ENCODE measurements at regions not wholly inside any gene's neighbourhood (a gene's known extent, or its start where the extent isn't known, plus 50 kb on each side); places are given as distances from the start of the nearest gene placed in this dataset.

GRCh38 chr10:43781480-43782361, 133.0 kb upstream of the ZNF32 start:
- peak; percentile 40 for DNase-seq (ENCODE audit: low read depth)

- DNase-seq (ENCODE audit: low read depth): no peak
These were observed 129.9 kb upstream of the ZNF32 start for GRCh38 chr10:43778571-43778970.

DNA sequence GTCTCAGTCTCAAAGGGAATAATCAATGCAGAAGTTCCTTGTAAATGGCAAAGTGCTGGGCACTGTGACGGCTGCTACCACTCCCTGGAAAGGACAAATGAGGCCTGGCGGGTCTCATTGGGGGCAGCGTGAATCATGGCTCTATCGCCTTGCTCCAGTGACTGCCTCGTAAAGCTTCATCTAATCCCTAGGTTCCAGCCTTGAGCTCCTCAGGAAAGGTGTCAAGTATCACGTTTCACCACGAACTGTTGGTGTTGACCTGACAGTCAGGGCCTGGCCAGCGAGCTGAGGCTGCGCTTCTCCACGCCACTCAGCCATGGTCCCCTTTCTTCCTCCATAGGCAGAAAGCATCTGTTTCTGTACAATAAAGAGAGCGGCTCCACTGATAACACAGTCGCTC, 126.7 kb upstream of the ZNF32 start:
- DNase-seq (ENCODE audit: low read depth): no peak

GRCh38 chr10:43774234-43774769, 125.6 kb upstream of the ZNF32 start:
- no peak for DNase-seq (ENCODE audit: low read depth)

DNA sequence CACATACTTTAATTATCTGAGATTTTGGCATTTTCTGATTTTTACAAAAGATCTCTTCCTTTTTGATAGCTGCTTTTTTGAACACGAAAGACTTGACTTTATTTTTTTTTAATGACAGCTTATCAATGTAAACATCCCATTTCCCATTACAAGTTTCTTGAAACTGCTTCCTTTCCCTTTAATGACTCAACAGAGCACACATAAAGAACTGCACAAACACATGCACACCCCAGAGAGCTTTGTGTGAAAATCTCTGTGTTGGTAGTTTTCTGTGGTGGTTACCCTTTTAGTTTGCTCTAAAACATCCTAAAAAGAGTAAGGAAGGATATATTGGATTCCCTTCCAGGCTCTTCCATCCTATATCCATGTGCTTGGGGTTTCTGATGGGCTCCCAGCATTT, 125.1 kb upstream of the ZNF32 start:
- DNase-seq (ENCODE audit: low read depth): no peak

GRCh38 chr10:43772171-43772570, 123.5 kb upstream of the ZNF32 start:
- DNase-seq (ENCODE audit: low read depth): no peak

DNA sequence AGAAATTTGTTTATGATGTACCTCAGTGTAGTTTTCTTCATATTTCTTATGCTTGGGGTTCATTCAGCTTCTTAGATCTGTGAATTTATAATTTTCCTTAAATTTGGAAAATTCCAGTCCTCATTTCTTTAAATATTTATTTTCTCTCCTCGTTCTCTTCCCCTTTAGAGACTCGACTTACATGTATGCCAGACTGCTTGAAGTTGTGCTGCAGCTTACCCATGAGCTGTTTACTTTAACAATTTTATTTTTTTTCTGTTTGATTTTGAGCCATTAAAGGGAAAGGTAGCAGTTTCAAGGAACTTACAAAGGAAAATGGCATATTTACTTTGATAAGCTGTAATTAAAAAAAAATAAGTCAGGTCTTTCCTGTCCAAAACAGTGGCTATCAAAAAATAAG, 123.0 kb upstream of the ZNF32 start:
- DNase-seq (ENCODE audit: low read depth): no peak

DNA sequence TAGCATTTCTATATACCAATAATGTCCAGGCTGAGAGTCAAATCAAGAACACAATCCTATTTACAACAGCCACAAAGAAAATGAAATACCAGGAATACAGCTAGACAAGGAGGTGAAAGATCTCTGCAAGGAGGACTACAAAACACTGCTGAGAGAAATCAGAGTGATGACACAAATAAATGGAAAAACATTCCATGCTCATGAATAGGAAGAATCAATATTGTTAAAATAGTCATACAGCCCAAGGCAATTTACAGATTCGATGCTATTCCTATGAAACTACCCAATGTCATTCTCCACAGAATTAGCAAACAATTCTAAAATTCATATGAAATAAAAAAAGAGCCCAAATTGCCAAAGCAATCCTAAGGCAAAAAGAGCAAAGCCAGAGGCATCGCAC, 116.8 kb upstream of the ZNF32 start:
- DNase-seq (ENCODE audit: low read depth): no peak

DNA sequence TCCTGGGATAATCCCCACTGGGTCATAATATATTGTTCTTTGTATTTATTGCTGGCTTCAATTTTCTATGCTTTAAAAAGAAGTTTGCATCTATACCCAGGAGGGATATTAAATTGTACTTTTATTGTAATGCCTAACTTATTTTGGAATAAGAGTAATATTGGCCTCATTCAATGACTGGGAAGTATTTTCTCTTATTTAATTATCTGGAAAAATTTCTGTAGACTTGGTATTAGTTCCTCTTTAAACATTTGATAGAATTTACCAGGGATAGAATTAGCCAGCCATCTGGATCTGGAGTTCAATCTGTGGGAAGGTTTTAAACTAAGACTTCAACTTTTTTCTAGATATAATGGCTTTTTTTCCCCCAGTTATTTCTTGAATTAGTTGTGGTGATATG, 115.2 kb upstream of the ZNF32 start:
- no peak for DNase-seq (ENCODE audit: low read depth)

GRCh38 chr10:43760514-43760913, 111.8 kb upstream of the ZNF32 start:
- DNase-seq (ENCODE audit: low read depth): no peak

DNA sequence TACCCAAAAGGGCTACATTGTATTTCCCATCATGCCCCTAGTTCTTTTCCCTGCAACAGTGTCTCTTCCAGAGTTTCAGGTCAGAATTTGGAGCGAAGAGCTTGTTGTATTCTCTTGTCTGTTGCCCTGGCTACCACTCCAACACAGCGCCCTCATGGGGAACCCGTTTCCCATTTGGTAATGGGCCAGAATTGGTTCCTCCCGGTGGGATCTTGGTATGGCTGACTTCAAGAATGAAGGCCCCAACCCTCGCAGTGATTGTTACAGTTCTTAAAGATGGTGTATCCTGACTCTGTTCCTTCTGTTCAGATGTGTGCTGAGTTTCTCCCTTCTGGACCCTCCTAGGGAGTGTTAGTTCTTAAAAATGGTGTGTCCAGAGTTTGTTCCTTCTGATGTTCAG, 110.5 kb upstream of the ZNF32 start:
- no peak for DNase-seq (ENCODE audit: low read depth)

DNA sequence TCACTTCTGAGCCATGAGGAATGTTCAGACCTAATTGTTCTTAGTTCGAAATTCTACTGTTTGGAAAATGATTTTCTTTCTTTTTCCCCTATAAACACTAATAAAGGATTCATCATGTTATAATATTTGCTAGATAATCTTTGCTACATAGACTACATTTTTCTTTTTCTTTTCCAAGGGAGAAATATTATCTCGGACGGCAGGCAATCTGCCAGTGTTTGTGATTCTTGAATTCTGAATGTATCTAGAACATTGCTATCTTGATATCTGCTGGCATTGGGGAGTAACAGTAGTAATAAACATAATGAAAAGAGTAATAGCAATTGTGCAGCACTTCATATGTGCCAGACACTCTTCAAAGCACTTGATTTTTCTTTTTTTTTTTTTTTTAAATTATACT, 107.7 kb upstream of the ZNF32 start:
- DNase-seq (ENCODE audit: low read depth): no peak

GRCh38 chr10:43754569-43755260, 106.0 kb upstream of the ZNF32 start:
- DNase-seq (ENCODE audit: low read depth): no peak

DNA sequence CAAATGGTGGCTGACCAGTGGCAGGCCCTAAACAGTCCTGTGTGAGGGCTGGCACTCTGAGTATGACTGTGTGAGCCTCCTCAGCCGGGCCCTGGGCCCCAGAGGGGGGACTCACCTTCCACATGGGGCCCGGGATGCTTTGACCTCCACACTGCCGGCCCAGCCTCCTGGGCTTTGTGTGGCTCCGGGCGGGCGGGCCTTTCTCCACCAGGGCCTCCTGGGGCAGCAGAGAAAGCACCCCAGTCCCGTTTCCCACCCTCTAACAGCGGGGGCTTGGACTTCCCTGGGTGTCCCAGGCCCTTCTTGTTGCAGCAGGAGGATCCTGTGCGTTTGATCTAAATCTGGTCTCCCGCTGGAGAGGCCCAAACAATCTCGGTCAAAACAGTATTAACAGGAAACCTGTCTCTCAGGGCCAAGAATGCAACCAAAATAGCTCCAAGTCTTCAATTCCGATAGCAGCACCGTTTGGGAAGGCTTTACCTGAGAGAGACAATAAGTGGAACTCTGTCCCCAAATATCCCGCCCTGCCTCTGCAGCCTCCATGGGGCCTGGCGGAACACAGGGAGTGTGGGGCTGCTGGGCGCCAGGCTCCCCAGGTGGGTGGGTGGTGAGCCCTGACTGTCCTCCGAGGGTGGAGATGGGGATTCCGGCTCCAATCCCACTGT, 104.8 kb upstream of the ZNF32 start:
- DNase-seq (ENCODE audit: low read depth): no peak

GRCh38 chr10:43752682-43753081, 104.0 kb upstream of the ZNF32 start:
- DNase-seq (ENCODE audit: low read depth): no peak

DNA sequence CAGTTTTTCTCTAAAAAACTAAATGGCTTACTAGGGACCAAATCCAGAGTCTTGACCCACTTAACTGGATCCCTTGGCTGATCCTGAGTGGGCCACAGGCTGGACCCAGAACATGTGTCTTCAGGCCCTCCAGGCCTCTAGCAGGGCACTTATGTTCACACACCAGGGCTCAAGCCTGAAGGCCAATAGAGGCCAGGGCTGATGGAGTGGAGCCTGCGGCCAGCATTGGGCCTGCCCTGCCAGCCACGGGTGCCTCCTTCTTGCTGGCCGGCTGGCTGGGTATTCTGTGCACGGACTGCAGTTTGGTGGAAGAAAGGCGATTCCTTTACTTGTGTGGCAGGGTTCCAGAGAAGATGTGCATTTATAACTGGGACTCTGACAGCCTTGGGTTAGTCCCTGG, 103.0 kb upstream of the ZNF32 start:
- DNase-seq (ENCODE audit: low read depth): no peak

DNA sequence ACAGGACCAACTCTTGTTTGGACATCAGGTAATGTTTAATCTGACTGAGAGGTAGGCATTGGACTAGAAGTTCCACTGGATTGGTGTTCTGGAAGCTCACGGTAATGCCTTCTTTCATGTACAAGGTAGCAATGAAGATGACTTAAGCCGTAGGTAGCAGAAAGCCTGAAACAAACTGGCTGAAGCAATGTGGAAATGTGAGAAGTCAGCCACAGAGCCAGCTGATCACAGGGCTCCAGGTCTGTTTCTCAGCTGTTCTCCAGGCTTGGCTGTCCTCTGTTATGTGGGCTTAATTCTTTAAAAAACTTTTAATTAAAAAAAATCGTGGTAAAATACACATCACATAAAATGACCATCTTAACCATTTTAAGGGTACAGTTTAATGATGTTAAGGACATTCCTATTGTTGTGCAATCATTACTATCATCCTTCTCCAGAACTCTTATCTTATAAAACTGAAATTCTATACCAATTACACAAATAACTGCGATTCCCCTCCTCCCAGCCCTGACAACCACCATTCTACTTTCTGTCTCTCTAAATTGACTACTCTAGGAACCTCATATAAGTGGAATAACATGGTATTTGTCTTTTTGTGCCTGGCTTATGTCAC, 101.4 kb upstream of the ZNF32 start:
- DNase-seq (ENCODE audit: low read depth): no peak

- DNase-seq (ENCODE audit: low read depth): no peak
These were observed 100.5 kb upstream of the ZNF32 start for GRCh38 chr10:43749145-43749576.

GRCh38 chr10:43748560-43748959, 99.9 kb upstream of the ZNF32 start:
- no peak for DNase-seq (ENCODE audit: low read depth)

- DNase-seq (ENCODE audit: low read depth): no peak
These were observed 98.2 kb upstream of the ZNF32 start for GRCh38 chr10:43746906-43747305.

DNA sequence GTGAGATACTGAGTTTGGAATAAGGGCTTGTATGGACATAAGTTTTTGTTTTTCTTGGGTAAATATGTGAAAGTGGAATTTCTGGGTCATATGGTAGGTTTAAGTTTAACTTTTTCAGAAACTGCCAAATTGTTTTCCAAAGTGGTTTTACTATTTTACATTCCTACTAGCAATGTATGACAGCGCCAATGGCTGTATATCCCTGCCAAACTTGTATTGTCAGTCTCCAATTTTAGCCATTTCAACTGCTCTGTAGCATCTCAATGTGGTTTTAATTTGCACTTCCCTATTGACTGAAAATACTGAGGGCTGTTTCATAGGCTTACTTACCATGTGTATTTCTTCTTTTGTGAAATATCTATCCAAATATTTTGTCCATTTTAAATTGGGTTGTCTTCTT, 90.5 kb upstream of the ZNF32 start:
- no peak for DNase-seq (ENCODE audit: low read depth)

GRCh38 chr10:43737003-43737402, 88.3 kb upstream of the ZNF32 start:
- DNase-seq (ENCODE audit: low read depth): no peak
